AG04450 (cell line): ENCODE measurements at regions not wholly inside any gene's neighbourhood (a gene's known extent, or its start where the extent isn't known, plus 50 kb on each side); places are given as distances from the start of the nearest gene placed in this dataset.
"Not testable (repeated sequence)": the region's sequence is repeated elsewhere in the genome, so short reads cannot be mapped to it uniquely, and the experiment has no call there.

Experiments
- CTCF ChIA-PET: fragments of 300-600, 350-600 bp; formaldehyde crosslinking; extraction: SDS; loops from one replicate; lab custom pipeline; 2022; ENCODE audit warnings: antibody characterized with exemption, inconsistent platforms; lab: Charles Lee
- POLR2A ChIA-PET: fragments of 350-600 bp; formaldehyde crosslinking; extraction: SDS; loops from one replicate; lab custom pipeline; 2021; ENCODE audit warnings: antibody characterized with exemption, inconsistent platforms; lab: Yijun Ruan, JAX
- DNase-seq: peaks from one replicate; pipeline ENCODE4 v3.0.0-alpha.2; 2011; ENCODE audit warnings: low read depth, low spot score
- H3K27ac ChIP-seq: one replicate; pipeline ENCODE4 v1.5.1; 2012; ENCODE audit warnings: low read depth, low read length, control low read depth
- H3K27me3 ChIP-seq: one replicate; pipeline ENCODE4 v1.6.0; 2012; ENCODE audit warnings: low read length; ENCODE audit not compliant: control insufficient read depth, insufficient read depth
- H3K4me3 ChIP-seq: 2 replicates; pipeline ENCODE4 v1.5.1; 2011; ENCODE audit warnings: mild to moderate bottlenecking, low read depth, low read length, control low read depth
- H3K9me3 ChIP-seq: 2 replicates; pipeline ENCODE4 v1.5.1; 2012; ENCODE audit warnings: low read length; ENCODE audit not compliant: control insufficient read depth, insufficient read depth
- CTCF ChIP-seq: IDR thresholded peaks from 2 replicates; pipeline ENCODE4 v1.5.1; 2011; ENCODE audit warnings: low read depth, low read length, control low read depth, inconsistent platforms

GRCh38 chr1:187689129-187689528, 860.4 kb downstream of the PLA2G4A start:
- peak; percentile 59 for DNase-seq
- Histone ChIP-seq H3K27me3 (no peaks in the 10 kb centered on the region), H3K27ac (no peak overlapping the region), H3K4me3 (no peak overlapping the region), H3K9me3 (no peaks in the 10 kb centered on the region)
- CTCF ChIA-PET, result no interaction called here
- POLR2A ChIA-PET, result no interaction called here
- no peak for TF ChIP-seq CTCF

- Histone ChIP-seq H3K27me3 (no peaks in the 10 kb centered on the region), H3K9me3 (peaks cover 3% of the 10 kb centered on the region), H3K4me3 (no peak overlapping the region), H3K27ac (no peak overlapping the region)
- TF ChIP-seq CTCF, result no peak
- CTCF ChIA-PET, result no interaction called here
- POLR2A ChIA-PET, result no interaction called here
- peak; percentile 65 for DNase-seq
Measured at GRCh38 chr1:187691439-187691838, 862.7 kb downstream of the PLA2G4A start.

GRCh38 chr1:187692799-187693198, 864.0 kb downstream of the PLA2G4A start:
- no peak overlapping the region for H3K27ac ChIP-seq
- H3K9me3 ChIP-seq, result peaks cover 3% of the 10 kb centered on the region
- H3K4me3 ChIP-seq, result no peak overlapping the region
- no peak for DNase-seq
- H3K27me3 ChIP-seq, result no peaks in the 10 kb centered on the region
- TF ChIP-seq CTCF, result no peak
- ChIA-PET POLR2A (no interaction called here), CTCF (no interaction called here)

- TF ChIP-seq CTCF, result no peak
- H3K27me3 ChIP-seq, result no peaks in the 10 kb centered on the region
- DNase-seq, result no peak
- ChIA-PET CTCF (no interaction called here), POLR2A (no interaction called here)
- peak overlapping the region; percentile 32 for H3K27ac ChIP-seq
- peaks cover 3% of the 10 kb centered on the region for H3K9me3 ChIP-seq
- H3K4me3 ChIP-seq, result no peak overlapping the region
Measured at GRCh38 chr1:187696073-187696472, 867.3 kb downstream of the PLA2G4A start.

- CTCF ChIA-PET, result not testable (repeated sequence)
Measured at GRCh38 chr1:187703138-187704130, 874.7 kb downstream of the PLA2G4A start.

More at GRCh38 chr1:187703138-187704130, 874.7 kb downstream of the PLA2G4A start:
- POLR2A ChIA-PET, H3K9me3 ChIP-seq, H3K27me3 ChIP-seq, H3K4me3 ChIP-seq, H3K27ac ChIP-seq, DNase-seq: not testable (repeated sequence)
